Ishikawa (cell line): ENCODE measurements at regions not wholly inside any gene's neighbourhood (a gene's known extent, or its start where the extent isn't known, plus 50 kb on each side); places are given as distances from the start of the nearest gene placed in this dataset.

Source experiments
- CEBPB ChIP-seq: IDR thresholded peaks from 2 replicates; pipeline ENCODE4 v1.6.1; 2012
- CREB1 ChIP-seq: IDR thresholded peaks from 2 replicates; pipeline ENCODE4 v1.6.1; 2012; ENCODE audit warnings: low read depth
- EGR1 ChIP-seq: IDR thresholded peaks from 2 replicates; pipeline ENCODE4 v1.6.1; 2012
- EP300 ChIP-seq: IDR thresholded peaks from 2 replicates; pipeline ENCODE4 v1.6.1; 2012; ENCODE audit warnings: borderline replicate concordance
- MAX ChIP-seq: IDR thresholded peaks from 2 replicates; pipeline ENCODE4 v1.6.1; 2012
- RAD21 ChIP-seq: IDR thresholded peaks from 2 replicates; pipeline ENCODE4 v1.6.1; 2012; ENCODE audit warnings: low read depth
- TAF1 ChIP-seq: IDR thresholded peaks from 2 replicates; pipeline ENCODE4 v1.6.1; 2012; ENCODE audit warnings: low read depth, mild to moderate bottlenecking
- TCF12 ChIP-seq: IDR thresholded peaks from 2 replicates; pipeline ENCODE4 v1.6.1; 2012; ENCODE audit warnings: low read depth
- TEAD4 ChIP-seq: IDR thresholded peaks from 2 replicates; pipeline ENCODE4 v1.6.1; 2012
- YY1 ChIP-seq: IDR thresholded peaks from 2 replicates; pipeline ENCODE4 v1.6.1; 2012; ENCODE audit warnings: low read depth
- ZBTB7A ChIP-seq: IDR thresholded peaks from 2 replicates; pipeline ENCODE4 v1.6.1; 2012; ENCODE audit warnings: low read depth
- TF ChIP-seq, protein P1 (sequence below): IDR thresholded peaks from 2 replicates; pipeline ENCODE4 v1.6.1; 2012; ENCODE audit warnings: low read depth, mild to moderate bottlenecking

GRCh38 chr6:98782772-98783171 lies 51.6 kb upstream of the POU3F2 start:
- TF ChIP-seq, protein P1, sequence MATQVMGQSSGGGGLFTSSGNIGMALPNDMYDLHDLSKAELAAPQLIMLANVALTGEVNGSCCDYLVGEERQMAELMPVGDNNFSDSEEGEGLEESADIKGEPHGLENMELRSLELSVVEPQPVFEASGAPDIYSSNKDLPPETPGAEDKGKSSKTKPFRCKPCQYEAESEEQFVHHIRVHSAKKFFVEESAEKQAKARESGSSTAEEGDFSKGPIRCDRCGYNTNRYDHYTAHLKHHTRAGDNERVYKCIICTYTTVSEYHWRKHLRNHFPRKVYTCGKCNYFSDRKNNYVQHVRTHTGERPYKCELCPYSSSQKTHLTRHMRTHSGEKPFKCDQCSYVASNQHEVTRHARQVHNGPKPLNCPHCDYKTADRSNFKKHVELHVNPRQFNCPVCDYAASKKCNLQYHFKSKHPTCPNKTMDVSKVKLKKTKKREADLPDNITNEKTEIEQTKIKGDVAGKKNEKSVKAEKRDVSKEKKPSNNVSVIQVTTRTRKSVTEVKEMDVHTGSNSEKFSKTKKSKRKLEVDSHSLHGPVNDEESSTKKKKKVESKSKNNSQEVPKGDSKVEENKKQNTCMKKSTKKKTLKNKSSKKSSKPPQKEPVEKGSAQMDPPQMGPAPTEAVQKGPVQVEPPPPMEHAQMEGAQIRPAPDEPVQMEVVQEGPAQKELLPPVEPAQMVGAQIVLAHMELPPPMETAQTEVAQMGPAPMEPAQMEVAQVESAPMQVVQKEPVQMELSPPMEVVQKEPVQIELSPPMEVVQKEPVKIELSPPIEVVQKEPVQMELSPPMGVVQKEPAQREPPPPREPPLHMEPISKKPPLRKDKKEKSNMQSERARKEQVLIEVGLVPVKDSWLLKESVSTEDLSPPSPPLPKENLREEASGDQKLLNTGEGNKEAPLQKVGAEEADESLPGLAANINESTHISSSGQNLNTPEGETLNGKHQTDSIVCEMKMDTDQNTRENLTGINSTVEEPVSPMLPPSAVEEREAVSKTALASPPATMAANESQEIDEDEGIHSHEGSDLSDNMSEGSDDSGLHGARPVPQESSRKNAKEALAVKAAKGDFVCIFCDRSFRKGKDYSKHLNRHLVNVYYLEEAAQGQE, result no peak
- TF ChIP-seq TAF1 (no peak), CREB1 (no peak), CEBPB (no peak), TEAD4 (no peak), MAX (no peak), ZBTB7A (no peak), YY1 (no peak), RAD21 (no peak), EP300 (no peak), EGR1 (no peak), TCF12 (no peak)
